GM12891 (cell line): ENCODE measurements at regions not wholly inside any gene's neighbourhood (a gene's known extent, or its start where the extent isn't known, plus 50 kb on each side); places are given as distances from the start of the nearest gene placed in this dataset.
"Not testable (repeated sequence)": the region's sequence is repeated elsewhere in the genome, so short reads cannot be mapped to it uniquely, and the experiment has no call there.

ENCODE experiments used
- DNase-seq: peaks from one replicate; pipeline ENCODE4 v3.0.0; 2011; ENCODE audit warnings: low spot score; ENCODE audit not compliant: insufficient read length
- FAIRE-seq: peaks from 2 replicates; lab custom pipeline; 2011; peaks lifted over from hg19 to GRCh38; lab: Jason Lieb, UNC
- PAX5 ChIP-seq: IDR thresholded peaks from 2 replicates; pipeline ENCODE4 v1.6.1; 2011; ENCODE audit warnings: low read length, moderate library complexity, mild to moderate bottlenecking; ENCODE audit not compliant: insufficient read depth, severe bottlenecking
- POLR2A ChIP-seq: IDR thresholded peaks from 2 replicates; pipeline ENCODE4 v1.6.1; 2011; ENCODE audit warnings: low read depth, low read length, control low read depth
- POLR2AphosphoS5 ChIP-seq: IDR thresholded peaks from 2 replicates; pipeline ENCODE4 v1.6.1; 2011; ENCODE audit warnings: low read depth, low read length, control low read depth
- POU2F2 ChIP-seq: IDR thresholded peaks from 2 replicates; pipeline ENCODE4 v1.6.1; 2011; ENCODE audit warnings: low read depth, mild to moderate bottlenecking, control low read depth, low read length, moderate library complexity
- SPI1 ChIP-seq: IDR thresholded peaks from 2 replicates; pipeline ENCODE4 v1.6.1; 2011; ENCODE audit warnings: low read depth, low read length, control low read depth
- TAF1 ChIP-seq: IDR thresholded peaks from 2 replicates; pipeline ENCODE4 v1.6.1; 2011; ENCODE audit warnings: low read depth, low read length, control low read depth

GRCh38 chr13:44803390-44803789, 185.9 kb downstream of the NUFIP1 start:
- FAIRE-seq (no peak), DNase-seq (no peak)
- TF ChIP-seq POLR2A = no peak

GRCh38 chr13:44802491-44802890, 186.8 kb downstream of the NUFIP1 start:
- TF ChIP-seq POLR2AphosphoS5 (no peak), POU2F2 (no peak), SPI1 (no peak), TAF1 (no peak), PAX5 (no peak), POLR2A (no peak)
- DNase-seq (no peak), FAIRE-seq (no peak)

- no peak for FAIRE-seq
- TF ChIP-seq POU2F2 = no peak
- TF ChIP-seq PAX5 = no peak
- no peak for TF ChIP-seq POLR2A
- TF ChIP-seq TAF1 = no peak
- no peak for TF ChIP-seq SPI1
- TF ChIP-seq POLR2AphosphoS5 = no peak
- DNase-seq = no peak
Observed at GRCh38 chr13:44801990-44802389, 187.3 kb downstream of the NUFIP1 start.

GRCh38 chr13:44800626-44801025, 188.6 kb downstream of the NUFIP1 start:
- no peak for DNase-seq
- no peak for TF ChIP-seq PAX5
- no peak for TF ChIP-seq POU2F2
- TF ChIP-seq POLR2A = no peak
- TF ChIP-seq SPI1 = no peak
- no peak for TF ChIP-seq POLR2AphosphoS5
- no peak for TF ChIP-seq TAF1
- no peak for FAIRE-seq

- no peak for TF ChIP-seq POLR2AphosphoS5
- TF ChIP-seq TAF1 = no peak
- no peak for TF ChIP-seq POLR2A
- TF ChIP-seq POU2F2 = no peak
- no peak for TF ChIP-seq SPI1
- no peak for TF ChIP-seq PAX5
- DNase-seq (no peak), FAIRE-seq (no peak)
Observed at GRCh38 chr13:44797685-44798084, 191.6 kb downstream of the NUFIP1 start.

GRCh38 chr13:44796597-44797490, 192.4 kb downstream of the NUFIP1 start:
- no peak for FAIRE-seq
- no peak for DNase-seq
- TF ChIP-seq SPI1 = no peak
- TF ChIP-seq TAF1 = no peak
- no peak for TF ChIP-seq POLR2AphosphoS5

- FAIRE-seq, DNase-seq: not testable (repeated sequence)
Observed at GRCh38 chr13:44796039-44796438, 193.2 kb downstream of the NUFIP1 start.

GRCh38 chr13:44795176-44795575, 194.1 kb downstream of the NUFIP1 start:
- TF ChIP-seq SPI1 (no peak), PAX5 (no peak), POU2F2 (no peak), POLR2A (no peak), TAF1 (no peak), POLR2AphosphoS5 (no peak)
- FAIRE-seq (no peak), DNase-seq (no peak)

GRCh38 chr13:44792096-44792495, 197.2 kb downstream of the NUFIP1 start:
- FAIRE-seq = no peak
- TF ChIP-seq POLR2A (no peak), POU2F2 (no peak), TAF1 (no peak)
- DNase-seq = no peak

- DNase-seq (no peak), FAIRE-seq (no peak)
- TF ChIP-seq TAF1 = no peak
- TF ChIP-seq SPI1 = no peak
- no peak for TF ChIP-seq PAX5
- TF ChIP-seq POU2F2 = no peak
- TF ChIP-seq POLR2A = no peak
- no peak for TF ChIP-seq POLR2AphosphoS5
Observed at GRCh38 chr13:44790289-44790688, 199.0 kb downstream of the NUFIP1 start.

GRCh38 chr13:44787617-44788016, 201.7 kb downstream of the NUFIP1 start:
- TF ChIP-seq POLR2AphosphoS5 (no peak), POU2F2 (no peak), SPI1 (no peak), TAF1 (no peak), POLR2A (no peak), PAX5 (no peak)
- DNase-seq = no peak
- no peak for FAIRE-seq
